ENCODE measurements at regions not wholly inside any gene's neighbourhood (a gene's known extent, or its start where the extent isn't known, plus 50 kb on each side); places are given as distances from the start of the nearest gene placed in this dataset.

DNA sequence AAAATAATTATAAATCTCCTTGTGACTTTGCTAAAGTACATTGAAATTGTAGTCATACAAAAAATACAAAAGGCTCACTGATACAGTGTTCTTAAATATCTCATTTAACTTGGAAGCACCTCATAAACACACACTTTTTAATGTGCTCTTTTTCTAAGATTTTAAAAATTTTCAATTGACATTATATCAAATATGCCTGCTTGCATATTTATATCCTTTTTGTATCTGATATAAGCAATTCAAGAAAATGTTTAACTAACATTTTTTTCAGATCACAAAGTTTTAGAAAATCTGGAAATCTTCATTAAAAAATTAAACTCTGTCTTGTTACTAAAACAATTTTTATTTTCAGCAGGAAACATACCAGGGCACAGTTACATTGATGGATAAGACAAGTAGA, 661.5 kb downstream of the REEP3 start:
- TF ChIP-seq, protein P1, sequence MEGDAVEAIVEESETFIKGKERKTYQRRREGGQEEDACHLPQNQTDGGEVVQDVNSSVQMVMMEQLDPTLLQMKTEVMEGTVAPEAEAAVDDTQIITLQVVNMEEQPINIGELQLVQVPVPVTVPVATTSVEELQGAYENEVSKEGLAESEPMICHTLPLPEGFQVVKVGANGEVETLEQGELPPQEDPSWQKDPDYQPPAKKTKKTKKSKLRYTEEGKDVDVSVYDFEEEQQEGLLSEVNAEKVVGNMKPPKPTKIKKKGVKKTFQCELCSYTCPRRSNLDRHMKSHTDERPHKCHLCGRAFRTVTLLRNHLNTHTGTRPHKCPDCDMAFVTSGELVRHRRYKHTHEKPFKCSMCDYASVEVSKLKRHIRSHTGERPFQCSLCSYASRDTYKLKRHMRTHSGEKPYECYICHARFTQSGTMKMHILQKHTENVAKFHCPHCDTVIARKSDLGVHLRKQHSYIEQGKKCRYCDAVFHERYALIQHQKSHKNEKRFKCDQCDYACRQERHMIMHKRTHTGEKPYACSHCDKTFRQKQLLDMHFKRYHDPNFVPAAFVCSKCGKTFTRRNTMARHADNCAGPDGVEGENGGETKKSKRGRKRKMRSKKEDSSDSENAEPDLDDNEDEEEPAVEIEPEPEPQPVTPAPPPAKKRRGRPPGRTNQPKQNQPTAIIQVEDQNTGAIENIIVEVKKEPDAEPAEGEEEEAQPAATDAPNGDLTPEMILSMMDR (IDR thresholded peaks at IDR 0.05), result no peak
- no peak for TF ChIP-seq POLR2A (IDR thresholded peaks at IDR 0.05)
- no peak for TF ChIP-seq EP300 (IDR thresholded peaks at IDR 0.05)
- TF ChIP-seq POLR2AphosphoS5 (IDR thresholded peaks at IDR 0.05), result no peak
